ENCODE measurements at regions not wholly inside any gene's neighbourhood (a gene's known extent, or its start where the extent isn't known, plus 50 kb on each side); places are given as distances from the start of the nearest gene placed in this dataset.

DNA sequence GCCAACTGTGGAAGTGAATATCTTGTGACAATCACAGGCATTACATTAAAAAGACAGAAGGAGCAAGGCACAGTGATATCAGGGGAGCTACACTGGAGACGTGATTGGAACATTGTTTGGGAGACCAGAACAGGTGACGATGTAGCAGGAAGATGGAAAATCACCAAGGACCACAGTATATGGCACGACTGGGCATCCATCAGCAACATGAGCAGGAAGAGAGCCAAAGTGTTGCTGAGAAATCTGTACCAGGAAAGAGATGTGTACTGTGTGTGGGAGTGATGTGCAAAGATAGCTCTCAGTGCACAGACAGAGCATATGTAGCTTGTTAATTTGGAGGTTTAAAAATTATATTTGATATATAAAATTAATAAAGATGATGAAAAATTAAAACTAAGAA is 790.6 kb upstream of the ADGRL2 start:
- Histone ChIP-seq H3K36me3 (no peaks in the 10 kb centered on the region), H3K27me3 (no peaks in the 10 kb centered on the region), H3K4me3 (no peak overlapping the region)

DNA sequence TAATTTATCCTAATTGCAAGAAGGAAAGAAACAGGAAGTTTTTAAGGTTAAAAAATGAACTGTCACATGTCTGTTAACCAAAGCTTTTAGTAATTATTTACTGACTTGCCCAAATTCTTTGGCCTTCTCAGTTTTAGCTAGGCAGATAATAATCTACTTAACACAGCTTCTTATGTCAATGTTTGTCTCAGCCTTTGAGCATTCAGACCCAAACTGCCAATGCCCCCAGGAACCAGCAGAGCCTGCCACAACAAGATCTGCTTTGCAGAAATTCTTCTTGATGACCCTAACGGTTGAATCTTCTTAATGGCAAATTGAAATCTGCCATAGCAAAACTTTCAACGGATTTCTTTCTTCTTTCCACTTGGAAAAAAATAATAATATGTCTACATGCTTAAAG is 792.4 kb upstream of the ADGRL2 start:
- no peaks in the 10 kb centered on the region for H3K9me3 ChIP-seq
- H3K36me3 ChIP-seq: no peaks in the 10 kb centered on the region
- no peak for DNase-seq (ENCODE audit: low spot score)
- H3K27me3 ChIP-seq: no peaks in the 10 kb centered on the region
- H3K4me1 ChIP-seq: no peaks in the 10 kb centered on the region
- H3K27ac ChIP-seq: no peak overlapping the region
- no peak overlapping the region for H3K4me3 ChIP-seq
- no peak for TF ChIP-seq CTCF (IDR thresholded peaks at IDR 0.05)

More for the DNA sequence above, 790.6 kb upstream of the ADGRL2 start:
- no peak for TF ChIP-seq CTCF (IDR thresholded peaks at IDR 0.05)
- Histone ChIP-seq H3K27ac (no peak overlapping the region), H3K9me3 (no peaks in the 10 kb centered on the region), H3K4me1 (no peaks in the 10 kb centered on the region)
- DNase-seq (ENCODE audit: low spot score): no peak

- Histone ChIP-seq H3K36me3 (no peaks in the 10 kb centered on the region), H3K4me1 (no peaks in the 10 kb centered on the region), H3K27ac (no peak overlapping the region), H3K4me3 (no peak overlapping the region), H3K9me3 (no peaks in the 10 kb centered on the region), H3K27me3 (no peaks in the 10 kb centered on the region)
- DNase-seq (ENCODE audit: low spot score): no peak
- TF ChIP-seq CTCF (IDR thresholded peaks at IDR 0.05): no peak
These were observed 793.7 kb upstream of the ADGRL2 start for GRCh38 chr1:81007024-81007423.

GRCh38 chr1:81006502-81006901 is 794.2 kb upstream of the ADGRL2 start:
- Histone ChIP-seq H3K27me3 (no peaks in the 10 kb centered on the region), H3K4me3 (no peak overlapping the region), H3K9me3 (no peaks in the 10 kb centered on the region), H3K4me1 (no peaks in the 10 kb centered on the region), H3K27ac (no peak overlapping the region), H3K36me3 (no peaks in the 10 kb centered on the region)
- no peak for DNase-seq (ENCODE audit: low spot score)
- no peak for TF ChIP-seq CTCF (IDR thresholded peaks at IDR 0.05)

DNA sequence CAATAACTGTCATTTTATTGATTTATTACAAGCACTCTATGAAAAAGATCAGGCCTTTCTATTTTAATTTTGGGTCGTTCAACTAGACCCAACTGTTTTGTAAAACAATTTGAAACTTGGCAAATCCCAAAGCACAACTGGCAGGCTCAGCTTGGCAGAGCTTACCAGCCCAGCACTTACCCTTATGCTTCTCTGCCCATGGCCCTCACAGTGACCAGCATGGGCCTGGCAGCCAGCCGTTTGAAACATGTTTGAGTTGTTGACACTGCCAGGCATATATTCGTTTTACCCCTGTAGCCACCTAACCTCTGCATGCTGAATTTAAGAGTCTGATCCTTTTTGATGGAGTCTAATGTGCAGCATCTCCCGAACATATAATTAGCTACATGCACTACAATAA is 796.7 kb upstream of the ADGRL2 start:
- Histone ChIP-seq H3K9me3 (no peaks in the 10 kb centered on the region), H3K27ac (no peak overlapping the region), H3K4me3 (no peak overlapping the region), H3K4me1 (no peaks in the 10 kb centered on the region), H3K36me3 (no peaks in the 10 kb centered on the region), H3K27me3 (no peaks in the 10 kb centered on the region)
- no peak for DNase-seq (ENCODE audit: low spot score)
- TF ChIP-seq CTCF (IDR thresholded peaks at IDR 0.05): no peak

DNA sequence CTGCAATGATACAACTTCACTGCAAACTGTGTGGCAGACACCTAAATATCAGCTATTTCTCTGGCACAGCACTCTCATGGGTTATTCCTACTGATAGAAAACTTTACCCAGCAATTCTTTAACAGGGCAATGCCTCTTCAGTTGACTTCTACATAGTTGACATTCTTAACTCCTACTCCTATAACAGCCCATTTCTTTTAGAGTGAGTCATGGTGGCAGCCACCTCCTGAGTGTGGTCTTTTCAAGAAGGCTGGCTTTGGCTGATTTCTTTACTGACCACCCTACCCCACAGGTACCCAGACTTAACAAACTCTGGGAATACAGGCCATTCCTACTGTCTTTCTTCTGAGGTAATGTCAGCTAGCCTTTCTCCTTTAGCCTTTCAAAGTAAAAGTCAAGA is 805.8 kb upstream of the ADGRL2 start:
- no peak for DNase-seq (ENCODE audit: low spot score)
- no peak for TF ChIP-seq CTCF (IDR thresholded peaks at IDR 0.05)
- Histone ChIP-seq H3K36me3 (no peaks in the 10 kb centered on the region), H3K27ac (no peak overlapping the region), H3K4me3 (no peak overlapping the region), H3K4me1 (no peaks in the 10 kb centered on the region), H3K9me3 (no peaks in the 10 kb centered on the region), H3K27me3 (no peaks in the 10 kb centered on the region)

All from right atrium auricular region (tissue), 2 donors.